ENCODE measurements at regions not wholly inside any gene's neighbourhood (a gene's known extent, or its start where the extent isn't known, plus 50 kb on each side); places are given as distances from the start of the nearest gene placed in this dataset.
"Not testable (repeated sequence)": the region's sequence is repeated elsewhere in the genome, so short reads cannot be mapped to it uniquely, and the experiment has no call there.

- no peak for DNase-seq
These were observed 201.9 kb upstream of the SESN3 start for GRCh38 chr11:95432714-95433503.

- DNase-seq: no peak
These were observed 198.4 kb upstream of the SESN3 start for GRCh38 chr11:95429376-95429907.

- no peak for DNase-seq
These were observed 195.9 kb upstream of the SESN3 start for GRCh38 chr11:95426823-95427462.

GRCh38 chr11:95419915-95420314, 188.9 kb upstream of the SESN3 start:
- no peak for DNase-seq

GRCh38 chr11:95418916-95419315, 187.9 kb upstream of the SESN3 start:
- DNase-seq: no peak

- no peak for DNase-seq
These were observed 186.8 kb upstream of the SESN3 start for GRCh38 chr11:95417832-95418231.

GRCh38 chr11:95415837-95416304, 184.9 kb upstream of the SESN3 start:
- no peak for DNase-seq

GRCh38 chr11:95414217-95414616, 183.2 kb upstream of the SESN3 start:
- no peak for DNase-seq

GRCh38 chr11:95413761-95414160, 182.8 kb upstream of the SESN3 start:
- no peak for DNase-seq

GRCh38 chr11:95413021-95413420, 182.0 kb upstream of the SESN3 start:
- DNase-seq: no peak

GRCh38 chr11:95412074-95412473, 181.1 kb upstream of the SESN3 start:
- DNase-seq: no peak

- DNase-seq: not testable (repeated sequence)
These were observed 179.7 kb upstream of the SESN3 start for GRCh38 chr11:95410707-95411106.

GRCh38 chr11:95406271-95406670, 175.3 kb upstream of the SESN3 start:
- no peak for DNase-seq

GRCh38 chr11:95404370-95404769, 173.4 kb upstream of the SESN3 start:
- DNase-seq: no peak

- DNase-seq: no peak
These were observed 167.6 kb upstream of the SESN3 start for GRCh38 chr11:95398437-95399112.

GRCh38 chr11:95392644-95393043, 161.6 kb upstream of the SESN3 start:
- no peak for DNase-seq

- no peak for DNase-seq
These were observed 158.4 kb upstream of the SESN3 start for GRCh38 chr11:95389427-95389826.

- DNase-seq: no peak
These were observed 157.1 kb upstream of the SESN3 start for GRCh38 chr11:95388086-95388485.

- no peak for DNase-seq
These were observed 156.3 kb upstream of the SESN3 start for GRCh38 chr11:95387325-95387724.

- DNase-seq: no peak
These were observed 154.6 kb upstream of the SESN3 start for GRCh38 chr11:95385577-95385976.

- DNase-seq: no peak
These were observed 148.5 kb upstream of the SESN3 start for GRCh38 chr11:95379479-95379878.

- DNase-seq: no peak
These were observed 147.8 kb upstream of the SESN3 start for GRCh38 chr11:95378789-95379188.

GRCh38 chr11:95378111-95378510, 147.1 kb upstream of the SESN3 start:
- no peak for DNase-seq

GRCh38 chr11:95375886-95376285, 144.9 kb upstream of the SESN3 start:
- no peak for DNase-seq

All from DMS153 (cell line).